ENCODE measurements at regions not wholly inside any gene's neighbourhood (a gene's known extent, or its start where the extent isn't known, plus 50 kb on each side); places are given as distances from the start of the nearest gene placed in this dataset.

- no peak overlapping the region for H3K9ac ChIP-seq (ENCODE audit: insufficient read depth, low read length)
- H3K4me3 ChIP-seq (replicated peaks in 1 of 4; ENCODE audit: control extremely low read depth in 1 of 4, insufficient read depth in 1 of 4, low read depth in 3 of 4, low read length in 4 of 4) = no peak overlapping the region
- H4K20me1 ChIP-seq (ENCODE audit: control insufficient read depth, extremely low read depth, insufficient read depth, low read length) = no peaks in the 10 kb centered on the region
- no peak overlapping the region for H3K27ac ChIP-seq (ENCODE audit: insufficient read depth, low read length)
- H3K79me2 ChIP-seq (ENCODE audit: control insufficient read depth, insufficient read depth, low read length) = no peaks in the 10 kb centered on the region
- no peaks in the 10 kb centered on the region for H3K4me1 ChIP-seq (ENCODE audit: control insufficient read depth, extremely low read depth, insufficient read depth, low read length)
- no peaks in the 10 kb centered on the region for H3K36me3 ChIP-seq (ENCODE audit: control insufficient read depth, insufficient read depth, low read length)
- TF ChIP-seq EZH2 (IDR thresholded peaks at IDR 0.05; ENCODE audit: low read length, missing control alignments) = no peak
- no peak for TF ChIP-seq CTCF (conservative IDR thresholded peaks at IDR 0.05 in 1 of 2, IDR thresholded peaks at IDR 0.05 in 1 of 2; ENCODE audit: low read depth in 1 of 2, low read length in 2 of 2)
- no peaks in the 10 kb centered on the region for H3K27me3 ChIP-seq (ENCODE audit: control insufficient read depth, insufficient read depth, low read length)
- DNase-seq (ENCODE audit: low read depth in 2 of 2) = no peak
- no peak overlapping the region for H2AFZ ChIP-seq (ENCODE audit: low read length)
- no peak overlapping the region for H3K4me2 ChIP-seq (ENCODE audit: extremely low read depth, insufficient read depth, low read length)
- no peaks in the 10 kb centered on the region for H3K9me3 ChIP-seq (ENCODE audit: control insufficient read depth, insufficient read depth, low read depth, low read length)
These were observed 184.8 kb upstream of the NLGN4Y start for GRCh38 chrY:14339524-14339923.

- H3K4me1 ChIP-seq (ENCODE audit: control insufficient read depth, extremely low read depth, insufficient read depth, low read length) = no peaks in the 10 kb centered on the region
- DNase-seq (ENCODE audit: low read depth in 2 of 2) = peak in 1 of 2 donors; percentile 42
- TF ChIP-seq EZH2 (IDR thresholded peaks at IDR 0.05; ENCODE audit: low read length, missing control alignments) (no peak), CTCF (conservative IDR thresholded peaks at IDR 0.05 in 1 of 2, IDR thresholded peaks at IDR 0.05 in 1 of 2; ENCODE audit: low read depth in 1 of 2, low read length in 2 of 2) (no peak)
These were observed 183.7 kb upstream of the NLGN4Y start for GRCh38 chrY:14340459-14341143.

GRCh38 chrY:14344648-14345333 lies 179.5 kb upstream of the NLGN4Y start:
- no peak overlapping the region for H2AFZ ChIP-seq (ENCODE audit: low read length)
- H3K36me3 ChIP-seq (ENCODE audit: control insufficient read depth, insufficient read depth, low read length) = no peaks in the 10 kb centered on the region
- H3K4me3 ChIP-seq (replicated peaks in 1 of 4; ENCODE audit: control extremely low read depth in 1 of 4, insufficient read depth in 1 of 4, low read depth in 3 of 4, low read length in 4 of 4) = peak overlapping the region in 1 of 4 experiments; percentile 20
- no peaks in the 10 kb centered on the region for H3K27me3 ChIP-seq (ENCODE audit: control insufficient read depth, insufficient read depth, low read length)
- no peak overlapping the region for H3K4me2 ChIP-seq (ENCODE audit: extremely low read depth, insufficient read depth, low read length)
- H4K20me1 ChIP-seq (ENCODE audit: control insufficient read depth, extremely low read depth, insufficient read depth, low read length) = no peaks in the 10 kb centered on the region
- no peak for DNase-seq (ENCODE audit: low read depth in 2 of 2)
- no peak overlapping the region for H3K27ac ChIP-seq (ENCODE audit: insufficient read depth, low read length)
- H3K4me1 ChIP-seq (ENCODE audit: control insufficient read depth, extremely low read depth, insufficient read depth, low read length) = no peaks in the 10 kb centered on the region
- H3K79me2 ChIP-seq (ENCODE audit: control insufficient read depth, insufficient read depth, low read length) = no peaks in the 10 kb centered on the region
- no peak for TF ChIP-seq CTCF (conservative IDR thresholded peaks at IDR 0.05 in 1 of 2, IDR thresholded peaks at IDR 0.05 in 1 of 2; ENCODE audit: low read depth in 1 of 2, low read length in 2 of 2)
- no peak for TF ChIP-seq EZH2 (IDR thresholded peaks at IDR 0.05; ENCODE audit: low read length, missing control alignments)
- no peaks in the 10 kb centered on the region for H3K9me3 ChIP-seq (ENCODE audit: control insufficient read depth, insufficient read depth, low read depth, low read length)
- H3K9ac ChIP-seq (ENCODE audit: insufficient read depth, low read length) = no peak overlapping the region

More at GRCh38 chrY:14340459-14341143, 183.7 kb upstream of the NLGN4Y start:
- Histone ChIP-seq H3K36me3 (ENCODE audit: control insufficient read depth, insufficient read depth, low read length) (no peaks in the 10 kb centered on the region), H3K9me3 (ENCODE audit: control insufficient read depth, insufficient read depth, low read depth, low read length) (no peaks in the 10 kb centered on the region), H3K79me2 (ENCODE audit: control insufficient read depth, insufficient read depth, low read length) (no peaks in the 10 kb centered on the region), H4K20me1 (ENCODE audit: control insufficient read depth, extremely low read depth, insufficient read depth, low read length) (no peaks in the 10 kb centered on the region), H3K4me3 (replicated peaks in 1 of 4; ENCODE audit: control extremely low read depth in 1 of 4, insufficient read depth in 1 of 4, low read depth in 3 of 4, low read length in 4 of 4) (no peak overlapping the region), H2AFZ (ENCODE audit: low read length) (no peak overlapping the region), H3K9ac (ENCODE audit: insufficient read depth, low read length) (no peak overlapping the region), H3K4me2 (ENCODE audit: extremely low read depth, insufficient read depth, low read length) (no peak overlapping the region), H3K27ac (ENCODE audit: insufficient read depth, low read length) (no peak overlapping the region), H3K27me3 (ENCODE audit: control insufficient read depth, insufficient read depth, low read length) (no peaks in the 10 kb centered on the region)
